NCI-H2171 (cell line): ENCODE measurements at regions not wholly inside any gene's neighbourhood (a gene's known extent, or its start where the extent isn't known, plus 50 kb on each side); places are given as distances from the start of the nearest gene placed in this dataset.

Experiments used
- DNase-seq: peaks from one replicate; lab custom pipeline; 2025; lab: John Stamatoyannopoulos, UW

- DNase-seq = no peak
Measured at GRCh38 chrY:12576278-12576677, 124.8 kb upstream of the USP9Y start.

GRCh38 chrY:12593532-12594216 is 107.4 kb upstream of the USP9Y start:
- no peak for DNase-seq

GRCh38 chrY:12598783-12599182 is 102.2 kb upstream of the USP9Y start:
- DNase-seq = no peak

- no peak for DNase-seq
Measured at GRCh38 chrY:12605426-12605825, 95.6 kb upstream of the USP9Y start.

- DNase-seq = no peak
Measured at GRCh38 chrY:12610861-12611260, 90.2 kb upstream of the USP9Y start.

- no peak for DNase-seq
Measured at GRCh38 chrY:12615733-12616446, 85.1 kb upstream of the USP9Y start.

- DNase-seq = peak; percentile 3
Measured at GRCh38 chrY:12621454-12622081, 79.5 kb upstream of the USP9Y start.

- DNase-seq = no peak
Measured at GRCh38 chrY:12623204-12623603, 77.8 kb upstream of the USP9Y start.

- DNase-seq = no peak
Measured at GRCh38 chrY:12642986-12643385, 58.0 kb upstream of the USP9Y start.

GRCh38 chrY:12643693-12644348 is 57.2 kb upstream of the USP9Y start:
- DNase-seq = no peak

- DNase-seq = no peak
Measured at GRCh38 chrY:12651095-12651494, 49.9 kb upstream of the USP9Y start.
